MM.1S (cell line): ENCODE measurements at regions not wholly inside any gene's neighbourhood (a gene's known extent, or its start where the extent isn't known, plus 50 kb on each side); places are given as distances from the start of the nearest gene placed in this dataset.

Experiments
- DNase-seq: peaks from one replicate; pipeline ENCODE4 v3.0.0-alpha.2; 2015
- H2AFZ ChIP-seq: fragments of 300-600 bp; sonication (generic); 2 replicates; pipeline ENCODE4 v1.6.0; 2016; ENCODE audit warnings: antibody characterized with exemption, low read length
- H3F3A ChIP-seq: fragments of 300-600 bp; sonication (generic); 2 replicates; pipeline ENCODE4 v1.6.1; 2016; ENCODE audit warnings: mild to moderate bottlenecking, antibody characterized with exemption, low read length, moderate library complexity, mixed read lengths; ENCODE audit not compliant: insufficient read depth
- H3K27ac ChIP-seq: fragments of 300-600 bp; sonication (generic); 2 replicates; pipeline ENCODE4 v1.5.1; 2016; ENCODE audit warnings: mild to moderate bottlenecking, low read length
- H3K27me3 ChIP-seq: fragments of 300-600 bp; sonication (generic); replicated peaks from 2 replicates; pipeline ENCODE4 v1.6.0; 2016; ENCODE audit warnings: low read length; ENCODE audit not compliant: insufficient read depth
- H3K36me3 ChIP-seq: fragments of 300-600 bp; sonication (generic); replicated peaks from 2 replicates; pipeline ENCODE4 v1.6.1; 2016; ENCODE audit warnings: mild to moderate bottlenecking, low read length, mixed read lengths; ENCODE audit not compliant: insufficient read depth
- H3K4me1 ChIP-seq: fragments of 300-600 bp; sonication (generic); 2 replicates; pipeline ENCODE4 v1.6.1; 2016; ENCODE audit warnings: low read length, mixed read lengths
- H3K4me2 ChIP-seq: fragments of 300-600 bp; sonication (generic); 2 replicates; pipeline ENCODE4 v1.6.0; 2016; ENCODE audit warnings: low read depth, low read length
- H3K4me3 ChIP-seq: fragments of 300-600 bp; sonication (generic); 2 replicates; pipeline ENCODE4 v1.5.1; 2016; ENCODE audit warnings: low read length, mixed read lengths
- H3K79me2 ChIP-seq: fragments of 300-600 bp; sonication (generic); 2 replicates; pipeline ENCODE4 v1.6.1; 2016; ENCODE audit warnings: mixed run types, low read length, mixed read lengths
- H3K9ac ChIP-seq: fragments of 300-600 bp; sonication (generic); 2 replicates; pipeline ENCODE4 v1.6.1; 2016; ENCODE audit warnings: low read length, mixed read lengths
- H3K9me2 ChIP-seq: fragments of 300-600 bp; sonication (generic); replicated peaks from 2 replicates; pipeline ENCODE4 v1.6.1; 2016; ENCODE audit warnings: mild to moderate bottlenecking, low read length, mixed read lengths; ENCODE audit not compliant: insufficient read depth
- H3K9me3 ChIP-seq: fragments of 300-600 bp; sonication (generic); replicated peaks from 2 replicates; pipeline ENCODE4 v1.6.1; 2016; ENCODE audit warnings: mild to moderate bottlenecking, low read length, mixed read lengths; ENCODE audit not compliant: insufficient read depth
- H4K20me1 ChIP-seq: fragments of 300-600 bp; sonication (generic); 2 replicates; pipeline ENCODE4 v1.6.1; 2016; ENCODE audit warnings: mild to moderate bottlenecking, low read length, moderate library complexity, mixed read lengths; ENCODE audit not compliant: insufficient read depth
- EZH2 ChIP-seq: fragments of 300-600 bp; sonication (generic); optimal IDR thresholded peaks from 2 replicates; pipeline ENCODE3; 2017; ENCODE audit warnings: low read depth, mild to moderate bottlenecking, antibody characterized with exemption, low read length, mixed read lengths
- EZH2phosphoT487 ChIP-seq: fragments of 300-600 bp; sonication (generic); IDR thresholded peaks from 2 replicates; pipeline ENCODE4 v1.6.1; 2018; ENCODE audit warnings: antibody characterized with exemption, low read length
- TF ChIP-seq, protein P1 (sequence below): fragments of 300-600 bp; sonication (generic); IDR thresholded peaks from 2 replicates; pipeline ENCODE4 v1.5.1; 2016; ENCODE audit warnings: antibody characterized with exemption, low read length, mixed read lengths

DNA sequence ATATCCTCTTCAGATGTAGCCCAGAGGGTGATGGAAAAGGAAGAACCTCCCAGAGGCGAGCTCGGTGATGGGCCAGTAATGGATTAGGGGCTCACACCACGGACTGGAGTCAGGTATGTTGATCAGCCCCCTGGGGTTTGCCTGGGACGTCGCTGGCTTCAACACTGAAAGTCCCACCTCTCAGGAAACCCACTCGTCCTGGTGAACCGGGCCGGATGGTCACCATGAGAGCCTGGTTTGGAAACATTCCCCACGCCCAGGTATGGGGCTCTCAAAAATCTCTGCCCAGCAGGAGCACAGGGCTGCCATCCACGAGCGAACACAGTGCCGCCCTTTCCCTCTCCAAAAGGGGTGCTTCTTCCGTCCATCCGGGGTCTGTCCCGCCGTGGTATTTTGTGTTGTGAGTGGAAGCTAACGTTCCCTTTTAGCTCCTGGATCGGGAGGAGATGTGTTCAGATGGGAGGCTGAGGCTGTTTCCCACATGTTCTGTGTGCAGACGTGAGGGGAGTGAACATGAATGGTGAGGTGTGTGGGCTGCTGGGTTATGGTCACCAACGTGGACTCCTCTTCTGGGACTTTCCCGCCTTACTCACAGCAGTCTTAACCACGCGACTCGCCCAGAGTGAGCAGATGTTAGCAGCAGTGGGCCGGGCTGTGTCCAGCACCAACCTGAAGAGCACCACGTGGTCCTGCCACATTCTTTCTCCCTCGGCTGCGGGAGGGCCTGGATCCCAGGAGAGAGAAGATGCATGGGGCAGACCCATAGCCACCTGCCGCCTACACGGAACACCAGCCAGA lies 139.2 kb downstream of the KIF26A start:
- Histone ChIP-seq H3K27me3 (peaks cover 52% of the 10 kb centered on the region), H3K36me3 (no peaks in the 10 kb centered on the region), H3K27ac (no peak overlapping the region), H3F3A (no peaks in the 10 kb centered on the region), H3K4me1 (no peaks in the 10 kb centered on the region), H3K9me3 (no peaks in the 10 kb centered on the region), H3K4me3 (no peak overlapping the region), H3K79me2 (no peaks in the 10 kb centered on the region), H4K20me1 (no peaks in the 10 kb centered on the region), H3K9me2 (no peaks in the 10 kb centered on the region), H2AFZ (no peak overlapping the region), H3K4me2 (no peak overlapping the region), H3K9ac (no peak overlapping the region)
- no peak for TF ChIP-seq EZH2phosphoT487
- TF ChIP-seq, protein P1, sequence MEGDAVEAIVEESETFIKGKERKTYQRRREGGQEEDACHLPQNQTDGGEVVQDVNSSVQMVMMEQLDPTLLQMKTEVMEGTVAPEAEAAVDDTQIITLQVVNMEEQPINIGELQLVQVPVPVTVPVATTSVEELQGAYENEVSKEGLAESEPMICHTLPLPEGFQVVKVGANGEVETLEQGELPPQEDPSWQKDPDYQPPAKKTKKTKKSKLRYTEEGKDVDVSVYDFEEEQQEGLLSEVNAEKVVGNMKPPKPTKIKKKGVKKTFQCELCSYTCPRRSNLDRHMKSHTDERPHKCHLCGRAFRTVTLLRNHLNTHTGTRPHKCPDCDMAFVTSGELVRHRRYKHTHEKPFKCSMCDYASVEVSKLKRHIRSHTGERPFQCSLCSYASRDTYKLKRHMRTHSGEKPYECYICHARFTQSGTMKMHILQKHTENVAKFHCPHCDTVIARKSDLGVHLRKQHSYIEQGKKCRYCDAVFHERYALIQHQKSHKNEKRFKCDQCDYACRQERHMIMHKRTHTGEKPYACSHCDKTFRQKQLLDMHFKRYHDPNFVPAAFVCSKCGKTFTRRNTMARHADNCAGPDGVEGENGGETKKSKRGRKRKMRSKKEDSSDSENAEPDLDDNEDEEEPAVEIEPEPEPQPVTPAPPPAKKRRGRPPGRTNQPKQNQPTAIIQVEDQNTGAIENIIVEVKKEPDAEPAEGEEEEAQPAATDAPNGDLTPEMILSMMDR, result no peak
- no peak for DNase-seq

DNA sequence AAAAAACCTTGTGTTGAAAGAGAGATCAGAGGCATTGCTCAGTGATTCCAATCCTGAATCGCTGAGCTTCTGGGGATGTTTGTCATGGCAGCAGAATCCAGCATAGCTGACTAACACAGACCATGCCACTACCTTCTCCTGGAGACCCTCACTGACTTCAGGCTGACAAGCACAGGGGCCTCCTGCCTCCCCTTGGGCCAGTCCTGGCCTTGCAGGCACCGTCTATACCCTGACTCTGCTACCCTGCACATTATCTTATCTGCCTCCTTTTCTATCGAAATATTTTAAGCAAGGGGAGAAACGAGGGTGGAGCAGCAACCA lies 139.8 kb downstream of the KIF26A start:
- Histone ChIP-seq H3K79me2 (no peaks in the 10 kb centered on the region), H3K9ac (no peak overlapping the region), H3K4me2 (no peak overlapping the region), H3K27me3 (peaks cover 47% of the 10 kb centered on the region), H2AFZ (no peak overlapping the region), H3K36me3 (no peaks in the 10 kb centered on the region), H4K20me1 (no peaks in the 10 kb centered on the region), H3K4me1 (no peaks in the 10 kb centered on the region), H3K27ac (no peak overlapping the region), H3K9me3 (no peaks in the 10 kb centered on the region), H3K4me3 (no peak overlapping the region), H3F3A (no peaks in the 10 kb centered on the region), H3K9me2 (no peaks in the 10 kb centered on the region)
- no peak for TF ChIP-seq EZH2phosphoT487
- no peak for TF ChIP-seq EZH2
- TF ChIP-seq, protein P1, result no peak
- no peak for DNase-seq

DNA sequence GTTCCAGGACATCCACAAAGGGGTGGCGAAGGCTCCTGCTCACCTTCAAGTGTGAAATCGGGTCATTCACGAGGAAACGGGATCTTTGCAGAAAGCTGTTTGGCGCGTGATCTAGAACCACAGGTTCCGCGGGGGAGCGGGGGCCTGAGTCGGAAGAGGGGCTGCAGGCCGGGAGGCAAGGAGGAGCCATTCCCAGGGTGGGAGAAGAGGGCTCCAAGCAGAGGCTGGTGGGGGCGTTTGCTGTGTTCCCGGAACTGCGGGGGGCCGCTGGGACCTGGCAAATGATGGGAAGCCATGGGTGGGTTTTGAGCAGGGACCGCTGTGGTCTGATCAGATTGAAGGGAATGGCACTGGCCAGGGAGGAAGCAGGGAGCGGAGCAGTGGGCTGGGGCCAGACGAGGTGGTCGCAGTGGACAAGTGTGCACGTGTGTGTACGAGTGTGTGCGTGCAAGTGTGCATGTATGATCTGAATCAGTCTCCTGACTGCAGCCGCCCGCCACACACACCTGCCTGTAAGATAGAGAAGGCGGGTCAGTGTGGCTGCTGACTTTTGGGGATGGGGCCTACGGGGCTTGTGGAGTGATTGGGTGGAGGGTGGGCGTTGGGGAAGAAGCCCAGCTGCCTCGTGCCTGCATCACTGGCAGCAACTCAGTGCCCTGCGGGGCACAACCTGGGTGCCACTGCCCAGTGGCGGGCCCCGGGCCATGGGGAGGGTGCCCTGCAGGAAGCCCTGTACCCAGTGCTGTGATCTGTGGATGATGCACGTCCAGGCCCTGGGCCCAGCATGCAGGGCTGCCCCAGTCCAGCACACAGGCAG lies 141.9 kb downstream of the KIF26A start:
- peaks cover 37% of the 10 kb centered on the region for H3K27me3 ChIP-seq
- H3K27ac ChIP-seq, result no peak overlapping the region
- no peaks in the 10 kb centered on the region for H4K20me1 ChIP-seq
- no peak for DNase-seq
- no peaks in the 10 kb centered on the region for H3K4me1 ChIP-seq
- no peaks in the 10 kb centered on the region for H3K9me2 ChIP-seq
- no peak overlapping the region for H2AFZ ChIP-seq
- H3F3A ChIP-seq, result no peaks in the 10 kb centered on the region
- H3K9me3 ChIP-seq, result no peaks in the 10 kb centered on the region
- H3K9ac ChIP-seq, result no peak overlapping the region
- TF ChIP-seq, protein P1, result no peak
- TF ChIP-seq EZH2phosphoT487 (no peak), EZH2 (no peak)
- H3K4me2 ChIP-seq, result no peak overlapping the region
- no peak overlapping the region for H3K4me3 ChIP-seq
- H3K79me2 ChIP-seq, result no peaks in the 10 kb centered on the region
- no peaks in the 10 kb centered on the region for H3K36me3 ChIP-seq
